T-cell (primary cell): ENCODE measurements at regions not wholly inside any gene's neighbourhood (a gene's known extent, or its start where the extent isn't known, plus 50 kb on each side); places are given as distances from the start of the nearest gene placed in this dataset.

Experiments
- ATAC-seq, 4 experiments: fragments of 200-7000 bp in 3 of 4; fragments of 150-1000 bp in 1 of 4; cut with Tn5 transposase; replicated peaks in 1 of 4; 1 replicate in 3 of 4; 2 replicates in 1 of 4; pipeline ENCODE4 v1.10.0; 2021; ENCODE audit warnings: moderate library complexity in 3 of 4, mild to moderate bottlenecking in 2 of 4, moderate number of reproducible peaks in 1 of 4
- CTCF ChIA-PET, 2 donors: fragments of 300-600 bp; sonication (Branson Sonifier 250); formaldehyde crosslinking; loops; one replicate each; lab custom pipeline; 2022; ENCODE audit warnings: antibody characterized with exemption in 2 of 2; lab: Charles Lee
- POLR2A ChIA-PET, 2 donors: fragments of 300-600 bp; sonication (Branson Sonifier 250); formaldehyde crosslinking; loops; one replicate each; lab custom pipeline; 2022; ENCODE audit warnings: antibody characterized with exemption in 2 of 2; lab: Charles Lee
- DNase-seq, 35 experiments: peaks; one replicate each; pipeline versions ENCODE4 v3.0.0 to v3.0.0-alpha.2; 2013 to 2023
- H3K27ac ChIP-seq: one replicate; pipeline ENCODE4 v1.5.1; 2013; ENCODE audit warnings: low read length
- H3K27me3 ChIP-seq, 2 experiments: replicated peaks in 1 of 2; 1 replicate in 1 of 2; 2 replicates in 1 of 2; pipeline versions ENCODE4 v1.6.1 to v1.7.0; 2013; ENCODE audit warnings: low read length in 1 of 2, mixed read lengths in 1 of 2; ENCODE audit not compliant: control insufficient read depth in 2 of 2, insufficient read depth in 2 of 2; ENCODE audit errors: extremely low read depth in 1 of 2
- H3K36me3 ChIP-seq, 2 donors: 1 replicate in 1 of 2; 2 replicates in 1 of 2; pipeline versions ENCODE4 v1.6.1 to v1.7.0; 2013; ENCODE audit warnings: low read length in 1 of 2; ENCODE audit not compliant: control insufficient read depth in 2 of 2, insufficient read depth in 1 of 2; ENCODE audit errors: extremely low read depth in 1 of 2
- H3K4me1 ChIP-seq, 2 experiments: 1 replicate in 1 of 2; 2 replicates in 1 of 2; pipeline versions ENCODE4 v1.6.1 to v1.7.0; 2013; ENCODE audit warnings: low read length in 2 of 2, mixed read lengths in 1 of 2; ENCODE audit not compliant: insufficient read depth in 2 of 2, control insufficient read depth in 1 of 2; ENCODE audit errors: extremely low read depth in 1 of 2
- H3K4me3 ChIP-seq, 2 donors: 1 replicate in 1 of 2; 2 replicates in 1 of 2; pipeline versions ENCODE4 v1.5.1 to v1.7.0; 2013; ENCODE audit warnings: mild to moderate bottlenecking in 2 of 2, low read length in 1 of 2, moderate library complexity in 1 of 2; ENCODE audit not compliant: control insufficient read depth in 1 of 2; ENCODE audit errors: extremely low read depth in 1 of 2
- H3K9me3 ChIP-seq: 2 replicates; pipeline ENCODE4 v1.7.0; 2013
- H3K27ac Mint-ChIP-seq, 2 donors: one replicate each; pipeline ENCODE4 v1.8.0; 2020 to 2021; ENCODE audit warnings: mild to moderate bottlenecking in 2 of 2, mixed read lengths in 2 of 2
- H3K27me3 Mint-ChIP-seq, 2 donors: one replicate each; pipeline ENCODE4 v1.8.0; 2021 to 2022; ENCODE audit warnings: mixed read lengths in 2 of 2
- H3K36me3 Mint-ChIP-seq: one replicate; pipeline ENCODE4 v1.8.0; 2021; ENCODE audit warnings: mixed read lengths
- H3K4me1 Mint-ChIP-seq, 3 donors: one replicate each; pipeline ENCODE4 v1.8.0; 2020 to 2022; ENCODE audit warnings: mixed read lengths in 3 of 3, mild to moderate bottlenecking in 1 of 3
- H3K4me3 Mint-ChIP-seq, 3 donors: one replicate each; pipeline ENCODE4 v1.8.0; 2020 to 2022; ENCODE audit warnings: mild to moderate bottlenecking in 3 of 3, mixed read lengths in 3 of 3, moderate library complexity in 3 of 3
- H3K9me3 Mint-ChIP-seq, 3 donors: one replicate each; pipeline ENCODE4 v1.8.0; 2020 to 2022; ENCODE audit warnings: mixed read lengths in 3 of 3
- WGBS: methylation state at CpG from one replicate; pipeline ENCODE4 v1.1.5; 2013; ENCODE audit warnings: missing lambda C conversion rate; ENCODE audit not compliant: insufficient coverage; 5-methylcytosine and 5-hydroxymethylcytosine counted together

- DNase-seq: no peak
- WGBS: 83% methylated on average over 1 of the region's 1 CpG
- Histone ChIP-seq H3K4me1 (peaks cover 2 to 10% of the 10 kb centered on the region in 2 experiments), H3K9me3 (no peaks in the 10 kb centered on the region), H3K27me3 (peaks cover 0 to 32% of the 10 kb centered on the region in 2 experiments), H3K27ac (no peak overlapping the region), H3K36me3 (no peaks in the 10 kb centered on the region), H3K4me3 (no peak overlapping the region)
- Mint-ChIP-seq H3K36me3 (no peaks in the 10 kb centered on the region), H3K27ac (no peak overlapping the region), H3K4me3 (no peak overlapping the region), H3K4me1 (peaks cover 9 to 17% (median 13%) of the 10 kb centered on the region in 3 donors), H3K27me3 (peaks cover 7 to 12% of the 10 kb centered on the region in 2 donors), H3K9me3 (no peaks in the 10 kb centered on the region)
- CTCF ChIA-PET: interaction anchor here in 1 of 2 donors (0.6 kb wide), 1 partner anchor 33 kb away, joined by 8 read pairs; no protein-coding TSS in a partner anchor
- POLR2A ChIA-PET: no interaction called here
- no peak for ATAC-seq
Observed at GRCh38 chr15:66615846-66616245, 50.0 kb upstream of the LCTL start.

GRCh38 chr15:66617137-66618090 is 51.6 kb upstream of the LCTL start:
- Histone ChIP-seq H3K4me3 (no peak overlapping the region), H3K9me3 (no peaks in the 10 kb centered on the region), H3K36me3 (no peaks in the 10 kb centered on the region), H3K27ac (no peak overlapping the region), H3K4me1 (peaks cover 2 to 10% of the 10 kb centered on the region in 2 experiments), H3K27me3 (peaks cover 0 to 41% of the 10 kb centered on the region in 2 experiments)
- H3K4me1 Mint-ChIP-seq: peaks cover 9 to 17% (median 13%) of the 10 kb centered on the region in 3 donors
- H3K27ac Mint-ChIP-seq: no peak overlapping the region
- no peaks in the 10 kb centered on the region for H3K9me3 Mint-ChIP-seq
- DNase-seq (peak in 1 of 35 experiments; percentile 18), ATAC-seq (no peak)
- no peaks in the 10 kb centered on the region for H3K36me3 Mint-ChIP-seq
- WGBS: 68% methylated on average over 9 of the region's 15 CpGs
- H3K4me3 Mint-ChIP-seq: no peak overlapping the region
- ChIA-PET CTCF (no interaction called here), POLR2A (no interaction called here)
- H3K27me3 Mint-ChIP-seq: peaks cover 13 to 21% of the 10 kb centered on the region in 2 donors

- Histone ChIP-seq H3K36me3 (no peaks in the 10 kb centered on the region), H3K27me3 (peaks cover 3 to 45% of the 10 kb centered on the region in 2 experiments), H3K9me3 (no peaks in the 10 kb centered on the region), H3K4me3 (no peak overlapping the region), H3K27ac (no peak overlapping the region), H3K4me1 (no peaks in the 10 kb centered on the region)
- H3K27me3 Mint-ChIP-seq: peaks cover 24 to 36% of the 10 kb centered on the region in 2 donors
- ChIA-PET POLR2A (no interaction called here), CTCF (interaction anchor here (0.6 to 1.5 kb wide), 7 partner anchors 11 to 1502 kb away, joined by 3 to 7 read pairs (median 4); no protein-coding TSS in a partner anchor)
- H3K4me3 Mint-ChIP-seq: no peak overlapping the region
- H3K27ac Mint-ChIP-seq: no peak overlapping the region
- DNase-seq: peak in 23 of 35 experiments; percentile 5 to 47 (median 20)
- H3K9me3 Mint-ChIP-seq: no peaks in the 10 kb centered on the region
- ATAC-seq: no peak
- 55% methylated on average over 13 of the region's 17 CpGs for WGBS
- no peaks in the 10 kb centered on the region for H3K36me3 Mint-ChIP-seq
- H3K4me1 Mint-ChIP-seq: peaks cover 4 to 8% (median 4%) of the 10 kb centered on the region in 3 donors
Observed at GRCh38 chr15:66619152-66619903, 53.5 kb upstream of the LCTL start.

GRCh38 chr15:66620341-66620740 is 54.5 kb upstream of the LCTL start:
- ATAC-seq: no peak
- no peaks in the 10 kb centered on the region for H3K36me3 Mint-ChIP-seq
- no peak overlapping the region for H3K4me3 Mint-ChIP-seq
- ChIA-PET CTCF (no interaction called here), POLR2A (no interaction called here)
- no peaks in the 10 kb centered on the region for H3K4me1 Mint-ChIP-seq
- no peak for DNase-seq
- Histone ChIP-seq H3K27ac (no peak overlapping the region), H3K4me1 (no peaks in the 10 kb centered on the region), H3K27me3 (peaks cover 3 to 47% of the 10 kb centered on the region in 2 experiments), H3K9me3 (no peaks in the 10 kb centered on the region), H3K36me3 (no peaks in the 10 kb centered on the region), H3K4me3 (no peak overlapping the region)
- H3K9me3 Mint-ChIP-seq: no peaks in the 10 kb centered on the region
- 71% methylated on average over 1 of the region's 3 CpGs for WGBS
- no peak overlapping the region for H3K27ac Mint-ChIP-seq
- peaks cover 24 to 36% of the 10 kb centered on the region in 2 donors for H3K27me3 Mint-ChIP-seq

GRCh38 chr15:66620744-66621344 is 55.0 kb upstream of the LCTL start:
- H3K9me3 Mint-ChIP-seq: no peaks in the 10 kb centered on the region
- no peaks in the 10 kb centered on the region for H3K36me3 ChIP-seq
- H3K27me3 Mint-ChIP-seq: peaks cover 24 to 36% of the 10 kb centered on the region in 2 donors
- no peaks in the 10 kb centered on the region for H3K36me3 Mint-ChIP-seq
- ATAC-seq: no peak
- H3K4me3 Mint-ChIP-seq: no peak overlapping the region
- H3K4me1 ChIP-seq: no peaks in the 10 kb centered on the region
- H3K27ac ChIP-seq: no peak overlapping the region
- POLR2A ChIA-PET: no interaction called here
- H3K4me1 Mint-ChIP-seq: no peaks in the 10 kb centered on the region
- no peak overlapping the region for H3K4me3 ChIP-seq
- H3K9me3 ChIP-seq: no peaks in the 10 kb centered on the region
- CTCF ChIA-PET: interaction anchor here in 1 of 2 donors (0.6 kb wide), 1 partner anchor 44 kb away, joined by 5 read pairs; no protein-coding TSS in a partner anchor
- peaks cover 3 to 47% of the 10 kb centered on the region in 2 experiments for H3K27me3 ChIP-seq
- no peak overlapping the region for H3K27ac Mint-ChIP-seq
- 100% methylated on average over 4 of the region's 6 CpGs for WGBS
- DNase-seq: no peak
